D721Med (cell line): ENCODE measurements at regions not wholly inside any gene's neighbourhood (a gene's known extent, or its start where the extent isn't known, plus 50 kb on each side); places are given as distances from the start of the nearest gene placed in this dataset.

Experiments
- DNase-seq: peaks from one replicate; pipeline ENCODE4 v3.0.0; 2011; ENCODE audit warnings: low spot score; ENCODE audit not compliant: insufficient read length
- FAIRE-seq: peaks from 2 replicates; lab custom pipeline; 2011; peaks lifted over from hg19 to GRCh38; lab: Jason Lieb, UNC
- CTCF ChIP-seq: IDR thresholded peaks from 2 replicates; pipeline ENCODE4 v1.5.1; 2012; ENCODE audit warnings: mild to moderate bottlenecking, control low read depth; ENCODE audit not compliant: insufficient read depth; ENCODE audit errors: missing control alignments

- no peak for TF ChIP-seq CTCF
- FAIRE-seq (no peak), DNase-seq (no peak)
Observed at GRCh38 chr2:185215497-185215896, 523.1 kb upstream of the FSIP2 start.

DNA sequence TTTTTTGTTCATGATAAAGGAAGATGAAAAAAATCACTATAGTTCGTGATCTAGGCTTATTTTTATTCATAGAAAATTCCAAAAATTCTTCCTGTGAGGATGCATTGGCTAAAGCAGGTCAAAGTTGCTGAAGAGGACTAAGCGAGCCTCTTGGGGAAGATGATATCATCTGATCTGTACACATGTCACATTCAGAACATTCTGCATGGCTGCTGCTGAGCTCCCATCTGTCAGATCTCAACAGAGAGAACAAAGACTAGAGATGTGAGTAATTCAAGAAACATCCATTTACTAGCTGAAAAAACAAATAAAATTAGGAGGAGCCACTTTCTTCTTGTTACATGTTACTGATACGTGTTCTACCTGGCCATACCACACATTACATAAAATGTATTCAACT lies 518.6 kb upstream of the FSIP2 start:
- DNase-seq (no peak), FAIRE-seq (no peak)
- TF ChIP-seq CTCF = no peak

DNA sequence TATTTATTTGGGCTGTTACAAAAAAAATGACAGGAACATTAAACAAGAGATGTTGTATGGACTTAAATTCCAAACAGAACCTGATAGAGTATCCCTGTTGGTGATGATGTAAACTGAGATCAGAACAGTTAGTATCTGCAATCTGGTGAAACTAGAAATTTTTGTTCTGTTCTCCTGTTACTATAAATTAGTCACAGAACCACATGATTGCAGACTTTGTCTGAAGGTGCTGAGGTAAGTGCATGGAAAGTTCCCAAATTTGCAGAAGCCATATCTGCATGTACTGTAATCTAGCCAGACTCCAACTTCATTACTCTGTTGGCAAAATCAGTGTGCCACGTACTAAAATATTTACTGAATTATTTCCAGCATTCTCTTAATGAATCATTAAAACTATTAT lies 516.3 kb upstream of the FSIP2 start:
- DNase-seq (no peak), FAIRE-seq (no peak)
- TF ChIP-seq CTCF = no peak

DNA sequence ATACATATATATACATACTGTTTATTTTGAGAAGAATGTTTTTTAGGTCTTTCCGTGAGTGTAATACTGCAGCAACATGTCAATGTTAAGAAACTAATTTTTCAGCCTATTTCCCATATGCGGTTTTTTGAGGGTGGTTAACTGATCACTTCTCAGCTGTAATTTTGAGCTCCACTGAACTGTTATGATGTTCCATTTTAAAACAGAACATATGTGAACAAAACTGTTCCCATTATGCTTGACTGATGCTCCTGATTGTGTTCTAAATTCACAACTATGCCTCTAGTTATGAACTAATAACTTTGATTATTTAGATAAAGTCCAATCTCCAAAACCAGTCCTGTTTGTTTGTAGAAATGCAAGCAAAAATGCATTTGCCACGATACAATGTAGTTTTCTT lies 511.2 kb upstream of the FSIP2 start:
- FAIRE-seq (no peak), DNase-seq (no peak)
- TF ChIP-seq CTCF = no peak

DNA sequence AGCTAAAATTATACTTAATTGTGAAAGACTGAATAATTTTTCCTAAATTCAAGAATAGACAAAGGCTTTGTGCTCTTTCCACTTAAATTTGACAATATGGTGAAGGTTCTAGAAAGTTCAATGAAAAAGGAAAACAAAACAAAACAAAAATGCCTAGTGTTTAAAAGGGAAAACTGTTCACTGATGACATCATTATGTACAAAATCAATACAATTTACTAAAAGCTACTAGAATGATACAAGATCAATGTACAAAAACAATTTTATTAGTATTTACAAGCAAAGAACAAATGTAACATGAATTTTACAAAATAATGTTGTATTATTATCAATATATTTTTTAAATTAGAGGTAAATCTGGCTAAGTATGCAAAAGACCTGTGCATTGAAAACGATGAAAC lies 499.1 kb upstream of the FSIP2 start:
- FAIRE-seq (no peak), DNase-seq (no peak)
- no peak for TF ChIP-seq CTCF

- DNase-seq (no peak), FAIRE-seq (no peak)
- TF ChIP-seq CTCF = no peak
Observed at GRCh38 chr2:185240796-185241195, 497.8 kb upstream of the FSIP2 start.

DNA sequence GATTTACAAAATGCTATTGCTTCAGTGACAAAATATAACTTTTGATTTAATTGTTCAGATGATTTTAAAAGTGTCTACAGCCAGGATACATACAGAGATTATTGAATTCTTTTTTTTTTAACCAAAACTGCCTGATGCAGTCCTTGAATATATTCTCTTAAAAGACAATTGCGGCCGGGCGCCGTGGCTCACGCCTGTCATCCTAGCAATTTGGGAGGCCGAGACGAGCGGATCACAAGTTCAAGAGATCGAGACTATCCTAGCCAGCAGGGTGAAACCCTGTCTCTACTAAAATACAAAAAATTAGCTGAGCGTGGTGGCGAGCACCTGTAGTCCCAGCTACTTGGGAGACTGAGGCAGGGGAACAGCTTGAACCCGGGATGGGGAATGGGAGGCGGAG lies 497.0 kb upstream of the FSIP2 start:
- TF ChIP-seq CTCF = no peak
- no peak for FAIRE-seq
- no peak for DNase-seq
